ENCODE measurements at regions not wholly inside any gene's neighbourhood (a gene's known extent, or its start where the extent isn't known, plus 50 kb on each side); places are given as distances from the start of the nearest gene placed in this dataset.

GRCh38 chr11:57087991-57088390 lies 93.8 kb upstream of the LRRC55 start:
- Histone ChIP-seq H2BK120ac (replicated peaks; ENCODE audit: low read depth, low read length) (no peak overlapping the region), H3K9ac (replicated peaks in 1 of 4; ENCODE audit: extremely low read depth in 1 of 4, low read depth in 3 of 4, low read length in 3 of 4) (no peak overlapping the region), H3K23ac (ENCODE audit: insufficient read length) (no peak overlapping the region), H4K5ac (ENCODE audit: insufficient read length, low read depth, low read length) (no peak overlapping the region), H3K36me3 (ENCODE audit: control insufficient read depth in 2 of 4, insufficient read depth in 4 of 4, low read length in 3 of 4) (no peaks in the 10 kb centered on the region), H3K4me3 (ENCODE audit: extremely low read depth in 1 of 4, insufficient read depth in 2 of 4, low read depth in 3 of 4, low read length in 4 of 4) (no peak overlapping the region), H3K23me2 (ENCODE audit: low read depth, low read length) (no peaks in the 10 kb centered on the region), H3K4me2 (ENCODE audit: insufficient read depth in 1 of 2, low read depth in 2 of 2, low read length in 2 of 2) (no peak overlapping the region), H3K79me1 (ENCODE audit: low read depth, low read length) (no peaks in the 10 kb centered on the region), H3K18ac (ENCODE audit: extremely low read depth, low read length) (no peak overlapping the region), H3K14ac (ENCODE audit: insufficient read length) (no peak overlapping the region), H2BK12ac (ENCODE audit: low read depth, low read length) (no peak overlapping the region), H3K27ac (ENCODE audit: low read depth, low read length) (no peak overlapping the region), H3K56ac (replicated peaks; ENCODE audit: insufficient read length, low read depth, low read length) (no peak overlapping the region), H2AFZ (ENCODE audit: low read length) (no peak overlapping the region), H2BK5ac (ENCODE audit: low read depth, low read length) (no peak overlapping the region), H3K9me3 (ENCODE audit: insufficient read depth in 2 of 2, low read depth in 1 of 2, low read length in 1 of 2) (no peaks in the 10 kb centered on the region), H2BK20ac (ENCODE audit: low read length) (no peak overlapping the region), H4K8ac (ENCODE audit: extremely low read depth, insufficient read depth, low read length) (no peak overlapping the region), H3K4me1 (replicated peaks in 1 of 4; ENCODE audit: control insufficient read depth in 3 of 4, insufficient read depth in 4 of 4, low read length in 3 of 4) (no peaks in the 10 kb centered on the region), H3K27me3 (replicated peaks in 1 of 4; ENCODE audit: control insufficient read depth in 3 of 4, extremely low read depth in 1 of 4, insufficient read depth in 3 of 4, low read length in 3 of 4) (no peaks in the 10 kb centered on the region), H4K91ac (replicated peaks; ENCODE audit: insufficient read length, low read length) (no peak overlapping the region), H2BK15ac (ENCODE audit: low read length) (no peak overlapping the region), H3K4ac (replicated peaks; ENCODE audit: insufficient read length, low read depth, low read length) (no peak overlapping the region), H3K79me2 (ENCODE audit: control insufficient read depth in 1 of 2, insufficient read depth in 2 of 2, low read length in 2 of 2) (no peaks in the 10 kb centered on the region), H2AK5ac (ENCODE audit: low read depth, low read length) (no peak overlapping the region), H4K20me1 (replicated peaks in 1 of 2; ENCODE audit: control insufficient read depth in 1 of 2, insufficient read depth in 2 of 2, low read length in 2 of 2) (no peaks in the 10 kb centered on the region)
- ChIA-PET POLR2A (ENCODE audit: partially characterized antibody) (no interaction called here), CTCF (ENCODE audit: partially characterized antibody) (interaction anchor here (1.1 kb wide), 1 partner anchor 161 kb away, joined by 3 read pairs; no protein-coding TSS in a partner anchor)
- TF ChIP-seq CTBP2 (IDR thresholded peaks at IDR 0.05; ENCODE audit: borderline replicate concordance, insufficient read depth, insufficient read length, low read length) = no peak
- TF ChIP-seq, protein P1, sequence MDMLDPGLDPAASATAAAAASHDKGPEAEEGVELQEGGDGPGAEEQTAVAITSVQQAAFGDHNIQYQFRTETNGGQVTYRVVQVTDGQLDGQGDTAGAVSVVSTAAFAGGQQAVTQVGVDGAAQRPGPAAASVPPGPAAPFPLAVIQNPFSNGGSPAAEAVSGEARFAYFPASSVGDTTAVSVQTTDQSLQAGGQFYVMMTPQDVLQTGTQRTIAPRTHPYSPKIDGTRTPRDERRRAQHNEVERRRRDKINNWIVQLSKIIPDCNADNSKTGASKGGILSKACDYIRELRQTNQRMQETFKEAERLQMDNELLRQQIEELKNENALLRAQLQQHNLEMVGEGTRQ (IDR thresholded peaks at IDR 0.05; ENCODE audit: low read length) = no peak
- no peak for TF ChIP-seq HDAC2 (IDR thresholded peaks at IDR 0.05; ENCODE audit: borderline replicate concordance in 1 of 2, low read depth in 2 of 2, low read length in 2 of 2)
- TF ChIP-seq EGR1 (IDR thresholded peaks at IDR 0.05; ENCODE audit: borderline replicate concordance, low read depth, low read length) = no peak
- TF ChIP-seq KDM5A (IDR thresholded peaks at IDR 0.05; ENCODE audit: low read length) = no peak
- TF ChIP-seq RXRA (IDR thresholded peaks at IDR 0.05; ENCODE audit: insufficient read depth, low read depth, low read length) = no peak
- TF ChIP-seq, protein P2, sequence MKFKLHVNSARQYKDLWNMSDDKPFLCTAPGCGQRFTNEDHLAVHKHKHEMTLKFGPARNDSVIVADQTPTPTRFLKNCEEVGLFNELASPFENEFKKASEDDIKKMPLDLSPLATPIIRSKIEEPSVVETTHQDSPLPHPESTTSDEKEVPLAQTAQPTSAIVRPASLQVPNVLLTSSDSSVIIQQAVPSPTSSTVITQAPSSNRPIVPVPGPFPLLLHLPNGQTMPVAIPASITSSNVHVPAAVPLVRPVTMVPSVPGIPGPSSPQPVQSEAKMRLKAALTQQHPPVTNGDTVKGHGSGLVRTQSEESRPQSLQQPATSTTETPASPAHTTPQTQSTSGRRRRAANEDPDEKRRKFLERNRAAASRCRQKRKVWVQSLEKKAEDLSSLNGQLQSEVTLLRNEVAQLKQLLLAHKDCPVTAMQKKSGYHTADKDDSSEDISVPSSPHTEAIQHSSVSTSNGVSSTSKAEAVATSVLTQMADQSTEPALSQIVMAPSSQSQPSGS (IDR thresholded peaks at IDR 0.05; ENCODE audit: low read length) = no peak
- TF ChIP-seq JUN (IDR thresholded peaks at IDR 0.05; ENCODE audit: low read depth, low read length) = no peak
- no peak for TF ChIP-seq CHD2 (IDR thresholded peaks at IDR 0.05; ENCODE audit: low read length)
- FAIRE-seq (no peak), DNase-seq (ENCODE audit: low read depth in 1 of 2, low spot score in 2 of 2) (no peak)
- WGBS, 2 experiments (ENCODE audit: extremely low coverage in 1 of 2, insufficient coverage in 1 of 2, insufficient read length in 1 of 2, insufficient replicate concordance in 2 of 2, low coverage in 1 of 2, low lambda C conversion rate in 2 of 2, missing lambda C conversion rate in 1 of 2) = 100% methylated on average over 1 of the region's 1 CpG; no CpG with 5 or more reads in 1 of the 2 experiments
